SK-N-SH (cell line): ENCODE measurements at regions not wholly inside any gene's neighbourhood (a gene's known extent, or its start where the extent isn't known, plus 50 kb on each side); places are given as distances from the start of the nearest gene placed in this dataset.
A peak's percentile ranks its signal among the peaks of the same experiment; 100 is the strongest.

ENCODE experiments used
- CTCF ChIA-PET: fragments of 300-600, 350-600 bp; formaldehyde crosslinking; extraction: SDS; loops from one replicate; lab custom pipeline; 2021; lab: Yijun Ruan, JAX
- POLR2A ChIA-PET: fragments of 350-600 bp; sonication (Branson Sonifier 250); formaldehyde crosslinking; extraction: SDS; loops from one replicate; lab custom pipeline; 2020; ENCODE audit warnings: antibody characterized with exemption, inconsistent platforms; lab: Yijun Ruan, JAX
- DNase-seq: peaks from one replicate; pipeline ENCODE4 v3.0.0; 2012
- H2AFZ ChIP-seq: fragments of 200-600 bp; sonication (generic); 2 replicates; pipeline ENCODE4 v1.8.1; 2016; ENCODE audit warnings: antibody characterized with exemption, mild to moderate bottlenecking, low read depth
- H3F3A ChIP-seq: fragments of 200-600 bp; sonication (generic); replicated peaks from 2 replicates; pipeline ENCODE3; 2016; ENCODE audit warnings: antibody characterized with exemption, mild to moderate bottlenecking; ENCODE audit not compliant: insufficient read depth
- H3K27ac ChIP-seq, 2 experiments: fragments of 200-500 bp in 1 of 2; fragments of 200-600 bp in 1 of 2; sonication (Bioruptor generic) in 1 of 2; sonication (generic), shearing (Covaris generic) in 1 of 2; 2 replicates each; pipeline versions ENCODE4 v1.5.1 to v1.6.1; 2014 to 2016; ENCODE audit warnings: low read depth in 2 of 2, inconsistent platforms in 1 of 2, low read length in 1 of 2, mild to moderate bottlenecking in 1 of 2, mixed read lengths in 1 of 2
- H3K27me3 ChIP-seq: fragments of 200-600 bp; sonication (generic), shearing (Covaris generic); 2 replicates; pipeline ENCODE4 v1.6.1; 2016; ENCODE audit warnings: mixed run types; ENCODE audit not compliant: insufficient read depth
- H3K36me3 ChIP-seq, 2 experiments: fragments of 200-500 bp in 1 of 2; fragments of 200-600 bp in 1 of 2; sonication (Bioruptor generic) in 1 of 2; sonication (generic) in 1 of 2; replicated peaks in 1 of 2; 2 replicates each; pipeline versions ENCODE3 to v1.5.1; 2014 to 2016; ENCODE audit warnings: low read length in 1 of 2, mild to moderate bottlenecking in 1 of 2; ENCODE audit not compliant: insufficient read depth in 2 of 2, control insufficient read depth in 1 of 2
- H3K4me1 ChIP-seq, 2 experiments: fragments of 200-500 bp in 1 of 2; fragments of 200-600 bp in 1 of 2; sonication (Bioruptor generic) in 1 of 2; sonication (generic), shearing (Covaris generic) in 1 of 2; 2 replicates each; pipeline versions ENCODE4 v1.5.1 to v1.6.1; 2014 to 2016; ENCODE audit warnings: low read depth in 1 of 2, low read length in 1 of 2, mixed run types in 1 of 2; ENCODE audit not compliant: insufficient read depth in 2 of 2, control insufficient read depth in 1 of 2
- H3K4me2 ChIP-seq: fragments of 200-600 bp; sonication (generic), shearing (Covaris generic); 2 replicates; pipeline ENCODE4 v1.6.1; 2017; ENCODE audit warnings: mixed run types
- H3K4me3 ChIP-seq, 2 experiments: fragments of 200-500 bp in 1 of 2; fragments of 200-600 bp in 1 of 2; sonication (Bioruptor generic) in 1 of 2; sonication (generic), shearing (Covaris generic) in 1 of 2; 2 replicates each; pipeline versions ENCODE4 v1.5.1 to v1.8.1; 2014 to 2016; ENCODE audit warnings: low read depth in 2 of 2, inconsistent platforms in 1 of 2, low read length in 1 of 2, mild to moderate bottlenecking in 1 of 2, mixed read lengths in 1 of 2, moderate library complexity in 1 of 2
- H3K79me2 ChIP-seq: fragments of 200-600 bp; sonication (generic); 2 replicates; pipeline ENCODE4 v1.8.1; 2017; ENCODE audit warnings: mild to moderate bottlenecking; ENCODE audit not compliant: insufficient read depth
- H3K9ac ChIP-seq: fragments of 200-600 bp; sonication (generic); 2 replicates; pipeline ENCODE4 v1.6.1; 2017; ENCODE audit warnings: mixed run types
- H3K9me2 ChIP-seq: fragments of 200-600 bp; sonication (generic); 2 replicates; pipeline ENCODE4 v1.6.1; 2017; ENCODE audit warnings: mixed run types
- H3K9me3 ChIP-seq: fragments of 200-600 bp; sonication (generic); 2 replicates; pipeline ENCODE4 v1.6.1; 2017; ENCODE audit warnings: mixed run types, mild to moderate bottlenecking, moderate library complexity
- H4K20me1 ChIP-seq: fragments of 200-600 bp; sonication (generic); 2 replicates; pipeline ENCODE4 v1.6.1; 2017; ENCODE audit warnings: mild to moderate bottlenecking, mixed run types; ENCODE audit not compliant: insufficient read depth
- CHD2 ChIP-seq: fragments of 150-350 bp; IDR thresholded peaks from 2 replicates; pipeline ENCODE4 v1.6.1; 2018; ENCODE audit warnings: low read length; ENCODE audit not compliant: partially characterized antibody
- FOSL2 ChIP-seq: IDR thresholded peaks from 2 replicates; pipeline ENCODE4 v1.4.0; 2012; ENCODE audit warnings: low read depth, mild to moderate bottlenecking, moderate library complexity, borderline replicate concordance
- GABPA ChIP-seq: IDR thresholded peaks from 2 replicates; pipeline ENCODE4 v1.4.0; 2012; ENCODE audit warnings: low read depth, mild to moderate bottlenecking
- GATA2 ChIP-seq: sonication (generic); formaldehyde crosslinking; IDR thresholded peaks from 2 replicates; pipeline ENCODE4 v1.5.0; 2020; ENCODE audit warnings: mild to moderate bottlenecking, missing genetic modification reagents
- IRF3 ChIP-seq: fragments of 150-350 bp; IDR thresholded peaks from 2 replicates; pipeline ENCODE4 v1.6.1; 2016; ENCODE audit warnings: mild to moderate bottlenecking, low read depth, low read length
- JUND ChIP-seq: IDR thresholded peaks from 2 replicates; pipeline ENCODE4 v1.4.0; 2012
- RAD21 ChIP-seq: IDR thresholded peaks from 2 replicates; pipeline ENCODE4 v1.6.1; 2012; ENCODE audit warnings: mild to moderate bottlenecking, low read length
- REST ChIP-seq: IDR thresholded peaks from 2 replicates; pipeline ENCODE4 v1.6.1; 2012; ENCODE audit warnings: mild to moderate bottlenecking, low read depth, low read length, moderate library complexity
- RFX5 ChIP-seq: IDR thresholded peaks from 2 replicates; pipeline ENCODE4 v1.6.1; 2012; ENCODE audit warnings: mild to moderate bottlenecking, improper control_type of control experiment, low read length
- TCF12 ChIP-seq: IDR thresholded peaks from 2 replicates; pipeline ENCODE4 v1.4.0; 2012
- USF2 ChIP-seq: fragments of 150-350 bp; IDR thresholded peaks from 2 replicates; pipeline ENCODE4 v1.6.1; 2017; ENCODE audit warnings: antibody characterized with exemption, low read length, low read depth, borderline replicate concordance
- YY1 ChIP-seq: IDR thresholded peaks from 2 replicates; pipeline ENCODE4 v1.4.0; 2012; ENCODE audit warnings: low read depth, mild to moderate bottlenecking
- WGBS: methylation state at CpG from one replicate; pipeline ENCODE4 v1.1.6; 2017; ENCODE audit warnings: low lambda C conversion rate; 5-methylcytosine and 5-hydroxymethylcytosine counted together

GRCh38 chr3:110015231-110015963 is 678.1 kb upstream of the DPPA4 start:
- H3K9me2 ChIP-seq: no peaks in the 10 kb centered on the region
- no peak for DNase-seq
- no peaks in the 10 kb centered on the region for H3K9me3 ChIP-seq
- H3K79me2 ChIP-seq: no peaks in the 10 kb centered on the region
- 92% methylated on average over 4 of the region's 4 CpGs for WGBS
- H3F3A ChIP-seq: no peaks in the 10 kb centered on the region
- no peak overlapping the region for H3K9ac ChIP-seq
- no peak overlapping the region for H3K4me3 ChIP-seq
- H3K4me2 ChIP-seq: no peak overlapping the region
- H3K27me3 ChIP-seq: no peaks in the 10 kb centered on the region
- CTCF ChIA-PET: no interaction called here
- no peaks in the 10 kb centered on the region for H3K36me3 ChIP-seq
- POLR2A ChIA-PET: no interaction called here
- H4K20me1 ChIP-seq: no peaks in the 10 kb centered on the region
- H2AFZ ChIP-seq: 0 out of 2 replicates have a peak overlapping the region, but pooled peaks have one; percentile 12
- H3K27ac ChIP-seq: no peak overlapping the region
- TF ChIP-seq JUND (no peak), TCF12 (no peak), FOSL2 (no peak), GABPA (no peak), USF2 (no peak), RAD21 (no peak), RFX5 (no peak), YY1 (no peak), CHD2 (no peak), IRF3 (no peak), GATA2 (no peak), REST (no peak)
- H3K4me1 ChIP-seq: no peaks in the 10 kb centered on the region
